ENCODE measurements at regions not wholly inside any gene's neighbourhood (a gene's known extent, or its start where the extent isn't known, plus 50 kb on each side); places are given as distances from the start of the nearest gene placed in this dataset.

DNA sequence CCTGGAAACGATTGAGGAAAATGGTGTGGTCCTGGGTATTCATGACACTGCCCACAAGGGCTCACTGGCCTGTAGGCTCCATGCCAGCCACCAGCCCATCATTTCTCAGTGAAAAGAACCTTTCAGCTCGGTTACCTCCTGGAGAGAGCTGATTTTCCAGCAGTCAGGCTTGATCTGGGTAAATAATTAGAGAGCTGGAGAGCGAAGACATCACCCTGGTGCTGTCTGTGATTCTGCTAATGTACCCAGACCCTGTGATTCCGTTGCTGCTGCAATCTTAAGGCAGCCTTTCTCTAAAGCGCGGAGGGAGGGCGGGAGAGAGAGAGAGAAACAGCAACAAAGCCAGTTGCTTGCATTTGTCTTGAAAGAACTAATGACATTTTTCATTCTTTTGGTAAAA, 221.9 kb upstream of the TOPAZ1 start:
- TF ChIP-seq GATA2 (IDR thresholded peaks at IDR 0.05; ENCODE audit: low read depth, low read length), result no peak
- no peak for TF ChIP-seq GATA3 (IDR thresholded peaks at IDR 0.05; ENCODE audit: low read depth, low read length)

Data from SH-SY5Y (cell line).